ENCODE measurements at regions not wholly inside any gene's neighbourhood (a gene's known extent, or its start where the extent isn't known, plus 50 kb on each side); places are given as distances from the start of the nearest gene placed in this dataset.

DNA sequence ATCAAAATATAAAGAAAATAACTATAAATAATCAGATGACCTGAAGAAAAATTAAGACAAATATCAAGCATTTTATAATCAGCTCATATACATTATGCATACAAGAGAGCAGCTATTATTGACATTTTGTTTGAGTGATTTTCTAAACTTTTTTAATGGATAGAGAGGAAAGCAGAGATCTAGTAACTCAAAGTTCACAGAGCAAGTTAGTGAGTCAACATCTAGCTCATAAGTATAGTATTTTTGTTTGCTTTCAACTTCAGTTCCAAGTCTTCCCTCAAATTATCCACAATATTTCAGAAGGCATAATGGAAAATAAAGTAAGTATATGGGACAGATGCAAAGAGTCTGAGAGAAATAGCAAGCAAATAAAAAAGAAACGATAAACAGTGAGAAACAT lies 470.1 kb upstream of the ALCAM start:
- ChIA-PET POLR2A (ENCODE audit: low non-redundant PET) (no interaction called here), CTCF (no interaction called here)
- no peak overlapping the region for H3K27ac ChIP-seq
- TF ChIP-seq, protein P1, sequence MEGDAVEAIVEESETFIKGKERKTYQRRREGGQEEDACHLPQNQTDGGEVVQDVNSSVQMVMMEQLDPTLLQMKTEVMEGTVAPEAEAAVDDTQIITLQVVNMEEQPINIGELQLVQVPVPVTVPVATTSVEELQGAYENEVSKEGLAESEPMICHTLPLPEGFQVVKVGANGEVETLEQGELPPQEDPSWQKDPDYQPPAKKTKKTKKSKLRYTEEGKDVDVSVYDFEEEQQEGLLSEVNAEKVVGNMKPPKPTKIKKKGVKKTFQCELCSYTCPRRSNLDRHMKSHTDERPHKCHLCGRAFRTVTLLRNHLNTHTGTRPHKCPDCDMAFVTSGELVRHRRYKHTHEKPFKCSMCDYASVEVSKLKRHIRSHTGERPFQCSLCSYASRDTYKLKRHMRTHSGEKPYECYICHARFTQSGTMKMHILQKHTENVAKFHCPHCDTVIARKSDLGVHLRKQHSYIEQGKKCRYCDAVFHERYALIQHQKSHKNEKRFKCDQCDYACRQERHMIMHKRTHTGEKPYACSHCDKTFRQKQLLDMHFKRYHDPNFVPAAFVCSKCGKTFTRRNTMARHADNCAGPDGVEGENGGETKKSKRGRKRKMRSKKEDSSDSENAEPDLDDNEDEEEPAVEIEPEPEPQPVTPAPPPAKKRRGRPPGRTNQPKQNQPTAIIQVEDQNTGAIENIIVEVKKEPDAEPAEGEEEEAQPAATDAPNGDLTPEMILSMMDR (conservative IDR thresholded peaks at IDR 0.05; ENCODE audit: low read depth) = no peak
- no peak for DNase-seq (ENCODE audit: low spot score)

DNA sequence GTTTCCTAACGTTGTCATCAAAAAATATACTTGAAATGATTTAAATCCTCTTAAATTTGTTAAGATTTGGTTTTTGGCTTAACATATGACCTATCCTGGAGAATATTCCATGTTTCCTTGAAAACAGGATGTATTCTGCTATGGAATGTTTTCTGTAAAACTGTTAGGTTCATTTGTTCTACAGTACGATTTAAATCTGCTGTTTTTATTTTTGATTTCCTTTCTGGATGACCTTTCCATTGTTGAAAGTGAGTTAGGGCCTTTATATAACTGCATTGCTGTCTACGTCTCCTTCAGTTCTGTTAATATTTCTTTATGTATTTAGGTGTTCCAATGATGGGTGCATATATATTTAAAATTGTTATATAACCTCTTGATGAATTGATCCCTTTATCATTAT lies 465.3 kb upstream of the ALCAM start:
- no peak overlapping the region for H3K27ac ChIP-seq
- DNase-seq (ENCODE audit: low spot score) = no peak
- CTCF ChIA-PET = no interaction called here
- TF ChIP-seq, protein P1 (conservative IDR thresholded peaks at IDR 0.05; ENCODE audit: low read depth) = no peak
- POLR2A ChIA-PET (ENCODE audit: low non-redundant PET) = no interaction called here

DNA sequence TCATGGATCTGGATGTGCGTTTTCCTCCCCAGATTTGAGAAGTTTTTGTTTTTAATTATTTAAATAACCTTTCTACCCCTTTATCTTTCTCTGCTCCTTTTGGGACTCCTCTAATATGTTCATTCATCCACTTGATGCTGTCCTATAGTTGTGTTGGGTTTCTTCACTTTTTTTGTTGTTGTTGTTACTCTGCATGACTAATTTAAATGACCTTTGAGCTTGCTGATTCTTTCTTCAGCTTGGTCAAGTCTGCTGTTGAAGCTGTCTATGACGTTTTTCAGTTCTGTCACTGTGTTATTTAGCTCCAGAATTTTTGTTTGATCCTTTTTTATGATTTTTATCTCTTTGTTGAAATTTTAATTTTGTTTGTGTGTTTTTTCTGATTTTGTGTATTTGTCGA lies 463.6 kb upstream of the ALCAM start:
- H3K27ac ChIP-seq = no peak overlapping the region
- TF ChIP-seq, protein P1 (conservative IDR thresholded peaks at IDR 0.05; ENCODE audit: low read depth) = no peak
- ChIA-PET POLR2A (ENCODE audit: low non-redundant PET) (no interaction called here), CTCF (no interaction called here)
- no peak for DNase-seq (ENCODE audit: low spot score)

DNA sequence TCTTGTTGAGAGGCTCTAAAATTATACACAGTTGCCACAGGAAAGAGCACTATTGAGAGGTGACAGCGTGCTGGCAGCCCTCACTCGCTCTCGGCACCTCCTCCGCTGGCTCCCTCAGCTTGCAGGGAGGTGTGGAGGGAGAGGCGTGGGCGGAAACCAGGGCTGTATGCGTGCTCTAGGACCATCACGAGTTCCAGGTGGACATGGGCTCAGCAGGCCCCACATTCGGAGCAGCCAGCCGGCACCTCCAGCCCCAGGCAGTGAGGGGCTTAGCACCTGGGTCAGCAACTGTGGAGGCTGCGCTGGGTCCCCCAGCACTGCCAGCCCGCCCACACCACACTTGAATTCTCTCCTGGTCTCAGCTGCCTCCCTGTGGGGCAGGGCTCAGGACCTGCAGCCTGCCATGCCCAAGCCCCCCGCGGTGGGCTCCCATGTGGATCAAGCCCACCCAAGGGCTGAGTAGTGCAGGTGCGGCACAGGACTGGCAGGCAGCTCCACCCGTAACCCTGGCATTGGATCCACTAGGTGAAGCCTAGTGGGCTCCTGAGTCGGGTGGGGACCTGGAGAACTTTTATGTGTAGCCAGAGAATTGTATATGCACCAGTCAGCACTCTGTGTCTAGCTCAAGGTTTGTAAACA lies 460.6 kb upstream of the ALCAM start:
- CTCF ChIA-PET = no interaction called here
- H3K27ac ChIP-seq = no peak overlapping the region
- no peak for DNase-seq (ENCODE audit: low spot score)
- TF ChIP-seq, protein P1 (conservative IDR thresholded peaks at IDR 0.05; ENCODE audit: low read depth) = no peak
- POLR2A ChIA-PET (ENCODE audit: low non-redundant PET) = no interaction called here

DNA sequence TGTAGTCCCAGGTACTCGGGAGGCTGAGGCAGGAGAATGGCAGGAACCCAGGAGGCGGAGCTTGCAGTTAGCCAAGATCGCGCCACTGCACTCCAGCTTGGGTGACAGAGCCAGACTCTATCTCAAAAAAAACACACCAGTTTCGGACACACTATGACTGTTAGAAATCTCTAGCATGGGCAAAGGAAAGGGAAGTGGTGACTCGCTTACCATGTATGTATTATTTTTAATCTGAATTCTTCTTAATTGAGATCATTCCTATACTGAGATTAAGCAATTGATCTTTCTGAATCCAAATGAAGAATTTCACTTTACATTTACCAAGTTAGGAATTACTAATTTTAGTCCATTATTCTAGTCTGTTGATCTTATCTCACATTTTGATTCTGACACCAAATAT lies 459.2 kb upstream of the ALCAM start:
- peak overlapping the region; percentile 71 for H3K27ac ChIP-seq
- ChIA-PET POLR2A (ENCODE audit: low non-redundant PET) (no interaction called here), CTCF (no interaction called here)
- peak; percentile 53 for DNase-seq (ENCODE audit: low spot score)
- TF ChIP-seq, protein P1 (conservative IDR thresholded peaks at IDR 0.05; ENCODE audit: low read depth) = no peak

DNA sequence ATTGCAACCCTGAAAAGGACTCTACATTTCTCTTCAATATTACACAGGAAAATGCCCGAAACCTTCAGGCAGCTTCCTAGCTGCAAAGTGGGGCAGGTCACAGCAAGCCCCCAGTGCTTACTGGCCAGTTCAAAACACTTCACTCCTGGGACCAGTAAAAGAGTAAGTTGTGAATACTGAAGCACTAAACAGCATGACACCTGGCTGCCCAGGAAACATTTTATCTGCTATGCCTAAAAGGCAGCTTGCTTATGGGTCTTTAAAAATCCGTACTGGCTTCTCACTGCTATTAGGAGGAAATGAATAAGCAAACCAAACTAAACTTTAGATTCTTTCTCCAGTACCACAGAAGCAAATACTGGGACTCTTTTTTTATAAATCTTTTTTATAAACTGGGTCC lies 457.9 kb upstream of the ALCAM start:
- H3K27ac ChIP-seq = no peak overlapping the region
- POLR2A ChIA-PET (ENCODE audit: low non-redundant PET) = no interaction called here
- DNase-seq (ENCODE audit: low spot score) = no peak
- TF ChIP-seq, protein P1 (conservative IDR thresholded peaks at IDR 0.05; ENCODE audit: low read depth) = no peak
- CTCF ChIA-PET = no interaction called here
